Mononuclear cell (primary cell): ENCODE measurements at regions not wholly inside any gene's neighbourhood (a gene's known extent, or its start where the extent isn't known, plus 50 kb on each side); places are given as distances from the start of the nearest gene placed in this dataset.

Source experiments
- H3K27me3 ChIP-seq: 2 replicates; pipeline ENCODE4 v1.6.0; 2011; ENCODE audit warnings: low read length, control low read depth; ENCODE audit not compliant: insufficient read depth
- H3K4me1 ChIP-seq: 2 replicates; pipeline ENCODE4 v1.5.1; 2011; ENCODE audit warnings: mild to moderate bottlenecking, low read length, control low read depth; ENCODE audit not compliant: insufficient read depth
- H3K4me3 ChIP-seq: 2 replicates; pipeline ENCODE4 v1.5.1; 2011; ENCODE audit warnings: mild to moderate bottlenecking, low read length, moderate library complexity
- H3K9me3 ChIP-seq: 2 replicates; pipeline ENCODE4 v1.5.1; 2011; ENCODE audit warnings: low read depth, mild to moderate bottlenecking, control low read depth, low read length

DNA sequence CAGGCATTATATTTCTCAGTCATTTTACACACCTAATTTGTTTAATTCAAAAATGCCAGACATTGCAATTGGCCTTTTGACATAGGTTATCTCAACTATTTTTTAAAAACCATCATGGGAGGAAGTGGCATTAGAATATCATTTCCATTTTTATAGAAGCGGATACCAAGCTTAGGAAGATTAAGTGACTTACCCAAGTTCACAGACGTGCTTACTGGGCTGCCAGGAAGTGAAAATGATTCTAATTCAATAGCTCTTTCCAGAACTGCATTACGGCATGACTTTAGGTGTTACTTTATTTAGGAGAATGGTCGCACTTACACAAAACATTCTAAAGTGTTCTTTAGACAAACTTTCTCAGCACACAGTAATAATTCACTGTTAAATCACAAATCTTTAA lies 231.9 kb downstream of the KLF12 start:
- H3K4me1 ChIP-seq: no peaks in the 10 kb centered on the region
- H3K9me3 ChIP-seq: no peaks in the 10 kb centered on the region
- no peaks in the 10 kb centered on the region for H3K27me3 ChIP-seq
- H3K4me3 ChIP-seq: no peak overlapping the region

- Histone ChIP-seq H3K27me3 (no peaks in the 10 kb centered on the region), H3K9me3 (no peaks in the 10 kb centered on the region), H3K4me1 (no peaks in the 10 kb centered on the region), H3K4me3 (no peak overlapping the region)
Measured at GRCh38 chr13:73901324-73902068, 232.7 kb downstream of the KLF12 start.

GRCh38 chr13:73900591-73900990 lies 233.6 kb downstream of the KLF12 start:
- Histone ChIP-seq H3K4me3 (no peak overlapping the region), H3K4me1 (no peaks in the 10 kb centered on the region), H3K9me3 (no peaks in the 10 kb centered on the region), H3K27me3 (no peaks in the 10 kb centered on the region)

DNA sequence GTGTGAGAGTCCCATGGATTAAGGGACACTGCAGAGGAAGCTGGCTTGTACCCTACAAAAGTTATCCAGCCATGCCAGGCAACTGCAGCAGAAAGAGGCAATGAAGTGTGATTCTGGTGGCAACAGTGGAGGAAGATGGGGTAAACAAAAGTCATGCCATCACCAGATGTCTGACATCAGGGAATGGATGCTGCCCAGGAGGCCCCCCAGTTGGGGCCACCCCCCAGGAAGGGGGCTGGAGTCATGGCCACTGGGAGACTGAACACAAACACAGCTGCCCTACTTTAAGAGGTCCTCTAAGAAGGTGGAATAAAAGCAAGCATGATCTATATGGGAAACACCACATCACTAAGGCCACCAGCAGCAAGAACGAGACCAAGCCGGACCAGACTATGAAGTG lies 235.3 kb downstream of the KLF12 start:
- H3K27me3 ChIP-seq: no peaks in the 10 kb centered on the region
- no peaks in the 10 kb centered on the region for H3K4me1 ChIP-seq
- no peak overlapping the region for H3K4me3 ChIP-seq
- no peaks in the 10 kb centered on the region for H3K9me3 ChIP-seq

DNA sequence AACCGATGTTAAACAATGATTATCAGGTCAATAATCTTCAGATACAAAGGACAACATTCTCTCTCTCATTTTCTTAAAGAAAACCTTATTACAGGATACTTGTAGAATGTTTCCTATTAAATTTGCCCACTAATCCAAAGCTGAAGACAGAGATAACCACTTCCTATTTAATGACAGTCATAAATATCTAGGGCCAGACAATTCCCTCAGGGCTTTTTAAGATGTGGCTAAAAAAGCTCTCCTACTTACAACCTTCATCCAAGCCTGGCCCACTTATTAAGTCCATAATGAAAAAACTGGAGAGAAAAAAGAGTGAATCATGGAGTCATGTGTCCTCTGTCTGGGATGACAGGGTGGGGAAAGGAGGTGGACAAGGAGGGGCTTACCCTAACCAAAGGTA lies 235.9 kb downstream of the KLF12 start:
- Histone ChIP-seq H3K9me3 (no peaks in the 10 kb centered on the region), H3K4me1 (no peaks in the 10 kb centered on the region), H3K4me3 (no peak overlapping the region), H3K27me3 (no peaks in the 10 kb centered on the region)

- Histone ChIP-seq H3K4me1 (no peaks in the 10 kb centered on the region), H3K9me3 (no peaks in the 10 kb centered on the region), H3K4me3 (no peak overlapping the region), H3K27me3 (no peaks in the 10 kb centered on the region)
Measured at GRCh38 chr13:73894995-73895571, 239.1 kb downstream of the KLF12 start.

GRCh38 chr13:73893833-73894232 lies 240.4 kb downstream of the KLF12 start:
- Histone ChIP-seq H3K4me3 (no peak overlapping the region), H3K4me1 (no peaks in the 10 kb centered on the region), H3K27me3 (no peaks in the 10 kb centered on the region), H3K9me3 (no peaks in the 10 kb centered on the region)

DNA sequence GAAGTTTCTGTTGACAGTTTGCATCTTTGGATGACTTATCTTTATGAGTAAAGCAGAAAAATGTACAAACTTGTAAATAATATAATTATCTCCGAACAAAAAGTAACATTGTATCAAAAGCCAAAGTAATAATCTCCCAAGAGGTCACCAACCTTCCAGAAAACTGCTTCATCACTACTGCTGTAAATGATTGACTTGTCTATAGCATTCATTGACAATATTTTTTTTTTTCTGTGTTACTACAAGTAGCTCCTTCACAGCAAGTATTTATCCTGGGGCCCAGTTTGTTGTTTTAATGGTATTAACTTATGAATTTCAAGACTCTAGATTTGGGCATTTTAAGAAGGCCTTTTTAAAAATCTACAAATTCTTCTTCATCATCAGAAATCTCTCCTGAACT lies 242.4 kb downstream of the KLF12 start:
- no peak overlapping the region for H3K4me3 ChIP-seq
- no peaks in the 10 kb centered on the region for H3K9me3 ChIP-seq
- no peaks in the 10 kb centered on the region for H3K27me3 ChIP-seq
- H3K4me1 ChIP-seq: no peaks in the 10 kb centered on the region

- Histone ChIP-seq H3K4me3 (no peak overlapping the region), H3K4me1 (peaks cover 9% of the 10 kb centered on the region), H3K9me3 (no peaks in the 10 kb centered on the region), H3K27me3 (no peaks in the 10 kb centered on the region)
Measured at GRCh38 chr13:73883162-73883561, 251.0 kb downstream of the KLF12 start.

DNA sequence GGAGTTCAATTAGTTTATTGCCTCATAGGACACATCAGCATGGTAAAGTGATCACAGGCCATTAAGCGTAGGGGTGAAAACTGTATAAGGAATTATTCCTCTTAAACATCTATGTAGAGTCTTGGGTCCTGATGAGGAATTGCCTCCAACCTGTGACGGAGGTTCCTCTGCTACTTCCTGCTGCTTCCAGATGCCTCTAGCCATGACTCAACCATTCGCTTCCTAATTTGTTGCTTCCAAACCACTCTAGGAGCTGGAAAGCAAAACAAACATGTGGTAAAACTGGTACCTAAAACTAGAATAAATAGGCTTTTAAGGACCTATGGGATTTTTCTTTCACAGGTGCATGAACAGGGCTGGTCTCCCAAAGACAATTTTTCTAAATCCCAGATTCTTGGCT lies 253.8 kb downstream of the KLF12 start:
- Histone ChIP-seq H3K4me1 (peaks cover 9% of the 10 kb centered on the region), H3K9me3 (no peaks in the 10 kb centered on the region), H3K27me3 (no peaks in the 10 kb centered on the region), H3K4me3 (no peak overlapping the region)

DNA sequence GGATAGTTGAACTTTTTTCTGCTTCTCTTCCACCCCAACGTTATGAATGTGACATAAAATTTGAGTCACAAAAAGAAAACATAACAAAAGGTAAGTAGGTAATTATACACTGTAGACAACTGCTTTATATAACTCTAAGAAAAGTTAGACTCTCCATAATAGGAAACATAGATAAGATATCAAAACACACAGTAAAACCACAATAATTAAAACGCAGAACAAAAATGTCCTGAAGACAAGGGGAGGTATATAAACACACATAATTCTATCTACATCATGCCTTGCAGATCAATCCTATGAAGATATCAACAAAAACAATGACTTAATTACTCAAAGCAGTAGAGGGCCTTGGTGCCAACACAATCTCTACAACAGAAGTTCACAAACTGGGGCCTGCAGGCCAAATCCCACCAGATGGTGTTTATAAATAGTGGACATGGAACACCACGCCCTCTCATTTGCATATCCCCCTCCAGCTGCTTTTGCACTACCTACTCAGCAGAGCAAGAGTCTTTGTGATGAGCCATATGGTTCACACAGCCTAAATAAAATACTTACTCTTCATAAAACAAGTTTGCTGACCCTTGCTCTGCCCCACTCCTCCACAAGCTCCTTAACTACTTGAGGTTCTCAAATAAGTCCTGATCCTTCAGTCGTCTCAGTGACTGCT lies 254.7 kb downstream of the KLF12 start:
- Histone ChIP-seq H3K4me3 (no peak overlapping the region), H3K27me3 (no peaks in the 10 kb centered on the region), H3K9me3 (no peaks in the 10 kb centered on the region)

GRCh38 chr13:73877399-73877798 lies 256.8 kb downstream of the KLF12 start:
- no peaks in the 10 kb centered on the region for H3K27me3 ChIP-seq

More for the DNA sequence above, 254.7 kb downstream of the KLF12 start:
- H3K4me1 ChIP-seq: peaks cover 9% of the 10 kb centered on the region

GRCh38 chr13:73876323-73876722 lies 257.9 kb downstream of the KLF12 start:
- no peaks in the 10 kb centered on the region for H3K9me3 ChIP-seq
- no peak overlapping the region for H3K4me3 ChIP-seq
- peaks cover 9% of the 10 kb centered on the region for H3K4me1 ChIP-seq
- no peaks in the 10 kb centered on the region for H3K27me3 ChIP-seq

More at GRCh38 chr13:73877399-73877798, 256.8 kb downstream of the KLF12 start:
- peaks cover 9% of the 10 kb centered on the region for H3K4me1 ChIP-seq
- H3K9me3 ChIP-seq: no peaks in the 10 kb centered on the region
- no peak overlapping the region for H3K4me3 ChIP-seq

DNA sequence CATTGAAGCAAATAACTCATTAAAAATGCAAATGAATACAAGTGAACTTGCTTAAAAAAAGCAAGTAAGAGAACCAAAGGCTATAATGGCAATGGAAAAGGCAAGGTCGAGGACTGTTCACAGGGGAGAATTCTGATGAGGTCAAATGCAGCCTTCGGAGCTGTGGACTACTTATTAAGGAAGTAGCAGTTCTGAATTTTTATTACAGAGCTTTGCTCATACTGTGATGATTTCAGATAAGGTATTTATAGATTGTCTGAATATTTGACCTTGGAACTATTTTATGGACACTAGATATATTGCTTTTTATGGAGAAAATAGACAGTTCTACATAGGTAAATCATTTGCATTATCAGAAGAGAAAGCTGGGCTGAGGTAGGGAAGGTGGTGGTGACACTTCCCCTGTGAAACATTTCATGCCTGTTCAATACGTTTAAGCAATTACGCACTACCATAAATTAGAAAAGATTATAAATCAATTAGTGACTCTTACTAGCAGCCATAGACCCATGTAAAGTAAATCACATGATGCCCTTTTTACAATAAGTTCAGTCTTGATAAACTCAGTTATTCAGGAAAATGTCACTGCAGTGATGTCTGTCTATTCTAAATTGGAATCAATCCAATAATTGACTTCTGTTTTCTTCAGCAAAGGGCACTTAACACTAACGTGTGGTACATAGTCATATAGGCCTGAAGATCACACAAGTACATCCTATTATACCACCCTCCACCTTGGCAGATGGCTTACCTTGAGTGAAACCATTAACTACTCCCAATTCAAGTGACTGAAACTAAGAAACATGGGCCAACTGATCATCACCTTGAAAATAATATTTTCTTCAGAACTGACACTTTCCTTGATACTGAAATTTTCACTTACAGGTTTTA lies 260.0 kb downstream of the KLF12 start:
- Histone ChIP-seq H3K9me3 (no peaks in the 10 kb centered on the region), H3K4me3 (no peak overlapping the region), H3K4me1 (no peaks in the 10 kb centered on the region), H3K27me3 (no peaks in the 10 kb centered on the region)

DNA sequence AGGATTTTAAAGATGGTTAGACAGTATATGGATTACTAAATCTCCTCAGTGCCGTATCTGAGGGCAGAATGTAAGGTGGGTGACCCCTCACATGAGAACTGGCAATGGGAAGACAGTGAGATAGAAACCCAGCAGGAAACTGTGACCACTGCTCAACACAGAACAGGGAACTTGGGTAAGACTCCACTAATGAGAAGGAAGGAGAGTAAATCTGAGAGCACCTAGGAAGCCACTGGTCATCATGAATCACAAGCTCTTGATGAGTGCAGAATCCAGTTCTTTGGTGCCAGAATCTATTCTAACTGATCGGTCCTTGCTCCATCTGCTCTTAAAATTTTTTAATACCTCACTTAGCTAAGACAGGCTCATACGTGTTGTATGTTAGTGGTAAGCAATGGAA lies 261.8 kb downstream of the KLF12 start:
- no peaks in the 10 kb centered on the region for H3K9me3 ChIP-seq
- no peaks in the 10 kb centered on the region for H3K4me1 ChIP-seq
- H3K27me3 ChIP-seq: no peaks in the 10 kb centered on the region
- H3K4me3 ChIP-seq: no peak overlapping the region
